ENCODE measurements at regions not wholly inside any gene's neighbourhood (a gene's known extent, or its start where the extent isn't known, plus 50 kb on each side); places are given as distances from the start of the nearest gene placed in this dataset.
"Not testable (repeated sequence)": the region's sequence is repeated elsewhere in the genome, so short reads cannot be mapped to it uniquely, and the experiment has no call there.

- no peak for DNase-seq (ENCODE audit: low read depth in 2 of 2)
Measured at GRCh38 chr12:115400011-115400410, 716.0 kb upstream of the TBX3 start.

- DNase-seq (ENCODE audit: low read depth in 2 of 2), result no peak
Measured at GRCh38 chr12:115398311-115398781, 714.4 kb upstream of the TBX3 start.

- DNase-seq (ENCODE audit: low read depth in 2 of 2), result no peak
Measured at GRCh38 chr12:115396567-115396966, 712.6 kb upstream of the TBX3 start.

- DNase-seq (ENCODE audit: low read depth in 2 of 2), result no peak
Measured at GRCh38 chr12:115394496-115395220, 710.7 kb upstream of the TBX3 start.

GRCh38 chr12:115388139-115388538, 704.2 kb upstream of the TBX3 start:
- DNase-seq (ENCODE audit: low read depth in 2 of 2), result no peak

GRCh38 chr12:115387467-115387901, 703.5 kb upstream of the TBX3 start:
- no peak for DNase-seq (ENCODE audit: low read depth in 2 of 2)

GRCh38 chr12:115386946-115387345, 703.0 kb upstream of the TBX3 start:
- DNase-seq (ENCODE audit: low read depth in 2 of 2), result no peak

GRCh38 chr12:115385141-115385540, 701.2 kb upstream of the TBX3 start:
- no peak for DNase-seq (ENCODE audit: low read depth in 2 of 2)

- no peak for DNase-seq (ENCODE audit: low read depth in 2 of 2)
Measured at GRCh38 chr12:115384391-115384790, 700.4 kb upstream of the TBX3 start.

GRCh38 chr12:115383668-115384067, 699.7 kb upstream of the TBX3 start:
- no peak for DNase-seq (ENCODE audit: low read depth in 2 of 2)

- no peak for DNase-seq (ENCODE audit: low read depth in 2 of 2)
Measured at GRCh38 chr12:115382681-115383080, 698.7 kb upstream of the TBX3 start.

- DNase-seq (ENCODE audit: low read depth in 2 of 2), result no peak
Measured at GRCh38 chr12:115380546-115381120, 696.7 kb upstream of the TBX3 start.

- DNase-seq (ENCODE audit: low read depth in 2 of 2), result no peak
Measured at GRCh38 chr12:115378291-115378690, 694.3 kb upstream of the TBX3 start.

GRCh38 chr12:115377779-115378178, 693.8 kb upstream of the TBX3 start:
- DNase-seq (ENCODE audit: low read depth in 2 of 2), result no peak

- no peak for DNase-seq (ENCODE audit: low read depth in 2 of 2)
Measured at GRCh38 chr12:115377230-115377629, 693.3 kb upstream of the TBX3 start.

GRCh38 chr12:115375186-115375991, 691.4 kb upstream of the TBX3 start:
- DNase-seq (ENCODE audit: low read depth in 2 of 2), result peak; percentile 42 to 48

GRCh38 chr12:115374480-115375185, 690.7 kb upstream of the TBX3 start:
- DNase-seq (ENCODE audit: low read depth in 2 of 2), result no peak

- DNase-seq (ENCODE audit: low read depth in 2 of 2), result no peak
Measured at GRCh38 chr12:115371711-115372110, 687.7 kb upstream of the TBX3 start.

- DNase-seq (ENCODE audit: low read depth in 2 of 2), result no peak
Measured at GRCh38 chr12:115370650-115371049, 686.7 kb upstream of the TBX3 start.

- no peak for DNase-seq (ENCODE audit: low read depth in 2 of 2)
Measured at GRCh38 chr12:115370207-115370606, 686.2 kb upstream of the TBX3 start.

GRCh38 chr12:115366277-115366676, 682.3 kb upstream of the TBX3 start:
- DNase-seq (ENCODE audit: low read depth in 2 of 2), result not testable (repeated sequence)

- DNase-seq (ENCODE audit: low read depth in 2 of 2), result not testable (repeated sequence)
Measured at GRCh38 chr12:115365765-115366164, 681.8 kb upstream of the TBX3 start.
